GM23248 (cell line): ENCODE measurements at regions not wholly inside any gene's neighbourhood (a gene's known extent, or its start where the extent isn't known, plus 50 kb on each side); places are given as distances from the start of the nearest gene placed in this dataset.

ENCODE experiments used
- DNase-seq: peaks from one replicate; pipeline ENCODE4 v3.0.0-alpha.2; 2015
- H2AFZ ChIP-seq: fragments of 200-600 bp; sonication (generic); 2 replicates; pipeline ENCODE4 v1.6.1; 2016; ENCODE audit warnings: antibody characterized with exemption
- H3F3A ChIP-seq: fragments of 200-600 bp; sonication (generic); 2 replicates; pipeline ENCODE4 v1.6.1; 2016; ENCODE audit warnings: mild to moderate bottlenecking, antibody characterized with exemption, mixed run types; ENCODE audit not compliant: insufficient read depth
- H3K27ac ChIP-seq: fragments of 200-600 bp; sonication (generic); 2 replicates; pipeline ENCODE4 v1.5.1; 2016; ENCODE audit warnings: mild to moderate bottlenecking
- H3K27me3 ChIP-seq: fragments of 200-600 bp; sonication (generic); replicated peaks from 2 replicates; pipeline ENCODE4 v1.6.1; 2016; ENCODE audit warnings: mild to moderate bottlenecking; ENCODE audit not compliant: insufficient read depth
- H3K36me3 ChIP-seq: fragments of 200-600 bp; sonication (generic); 2 replicates; pipeline ENCODE4 v1.6.1; 2016; ENCODE audit warnings: low read depth, mild to moderate bottlenecking
- H3K4me1 ChIP-seq: fragments of 200-600 bp; sonication (generic); 2 replicates; pipeline ENCODE4 v1.6.1; 2016; ENCODE audit warnings: mild to moderate bottlenecking; ENCODE audit not compliant: insufficient read depth
- H3K4me2 ChIP-seq: fragments of 200-600 bp; sonication (generic); one replicate; pipeline ENCODE4 v1.6.1; 2016; ENCODE audit warnings: mild to moderate bottlenecking; ENCODE audit not compliant: unreplicated experiment
- H3K4me3 ChIP-seq: fragments of 200-600 bp; sonication (generic); 2 replicates; pipeline ENCODE4 v1.5.1; 2016; ENCODE audit warnings: mild to moderate bottlenecking
- H3K79me2 ChIP-seq: fragments of 200-600 bp; sonication (generic); 2 replicates; pipeline ENCODE4 v1.6.1; 2016; ENCODE audit warnings: mild to moderate bottlenecking; ENCODE audit not compliant: insufficient read depth
- H3K9ac ChIP-seq: fragments of 200-600 bp; sonication (generic); 2 replicates; pipeline ENCODE4 v1.6.1; 2016; ENCODE audit warnings: mild to moderate bottlenecking
- H3K9me2 ChIP-seq: fragments of 200-600 bp; sonication (generic); 2 replicates; pipeline ENCODE4 v1.6.1; 2016; ENCODE audit warnings: mixed run types, mild to moderate bottlenecking, moderate library complexity; ENCODE audit not compliant: insufficient read depth
- H3K9me3 ChIP-seq: fragments of 200-600 bp; sonication (generic); one replicate; pipeline ENCODE4 v1.6.1; 2017; ENCODE audit warnings: low read depth
- H4K20me1 ChIP-seq: fragments of 200-600 bp; sonication (generic); 2 replicates; pipeline ENCODE4 v1.6.0; 2016; ENCODE audit not compliant: insufficient read depth
- EZH2 ChIP-seq: fragments of 200-600 bp; sonication (generic); IDR thresholded peaks from 2 replicates; pipeline ENCODE4 v1.6.1; 2018; ENCODE audit warnings: antibody characterized with exemption, mild to moderate bottlenecking; ENCODE audit not compliant: insufficient read depth, poor library complexity, severe bottlenecking
- EZH2phosphoT487 ChIP-seq: fragments of 200-600 bp; sonication (generic); IDR thresholded peaks from 2 replicates; pipeline ENCODE4 v1.6.1; 2018; ENCODE audit warnings: antibody characterized with exemption, moderate library complexity, mild to moderate bottlenecking, low read depth; ENCODE audit not compliant: insufficient read depth
- WGBS, 2 experiments: methylation state at CpG; one replicate each; pipeline ENCODE4 v1.1.6; 2015 to 2017; ENCODE audit warnings: low lambda C conversion rate in 2 of 2, low coverage in 1 of 2; ENCODE audit errors: missing lambda C conversion rate in 2 of 2; 5-methylcytosine and 5-hydroxymethylcytosine counted together
- in situ Hi-C: fragments of 300-500 bp; cut with MboI; formaldehyde crosslinking; loops from 2 replicates; pipeline ENCODE4 v1.15.0; 2020

DNA sequence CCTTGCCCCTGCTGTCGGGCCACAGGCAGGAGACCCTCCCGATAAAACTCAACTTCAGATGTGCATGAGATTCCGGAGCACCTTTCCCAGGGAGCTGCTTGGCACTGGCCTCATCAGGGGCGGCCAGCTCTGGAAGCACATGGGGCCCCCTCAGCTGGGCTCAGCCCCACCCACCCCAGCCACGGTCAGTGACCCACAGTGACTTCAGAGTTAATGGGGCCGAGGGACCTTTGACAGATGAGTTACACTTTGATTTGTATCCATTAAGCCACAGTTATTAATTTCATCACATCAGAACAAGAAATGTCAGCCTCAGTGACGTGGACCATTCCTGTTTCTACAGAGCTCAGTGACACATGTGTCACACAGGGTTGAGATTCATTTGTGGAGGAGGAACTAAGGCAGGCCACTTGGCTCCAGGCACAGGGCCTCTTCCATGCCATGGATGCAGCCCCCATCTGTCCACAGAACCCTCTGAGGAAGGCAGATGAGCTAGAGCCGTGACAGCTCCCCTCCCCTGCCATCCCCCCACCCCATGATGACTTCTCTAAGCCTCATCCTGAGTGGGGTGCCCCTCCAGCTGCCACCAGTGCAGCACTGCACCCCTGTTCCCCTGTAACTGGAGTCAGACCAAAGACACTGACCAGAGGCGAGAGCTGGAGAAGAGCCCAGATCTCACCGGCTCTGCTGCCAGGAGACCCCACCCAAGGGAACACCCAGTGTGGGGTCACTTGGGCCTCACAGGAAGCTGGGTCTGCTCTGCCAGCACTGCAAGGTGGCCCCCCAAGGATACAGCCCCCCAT is 69.4 kb upstream of the ADAMTS2 start:
- no peaks in the 10 kb centered on the region for H3K79me2 ChIP-seq
- TF ChIP-seq EZH2, result no peak
- TF ChIP-seq EZH2phosphoT487, result no peak
- no peaks in the 10 kb centered on the region for H3K9me3 ChIP-seq
- no peaks in the 10 kb centered on the region for H3K9me2 ChIP-seq
- H3K36me3 ChIP-seq, result no peaks in the 10 kb centered on the region
- H3K9ac ChIP-seq, result no peak overlapping the region
- H3K4me1 ChIP-seq, result no peaks in the 10 kb centered on the region
- no peak overlapping the region for H2AFZ ChIP-seq
- no peaks in the 10 kb centered on the region for H4K20me1 ChIP-seq
- in situ Hi-C loops, result no loop called here
- H3K4me3 ChIP-seq, result no peak overlapping the region
- no peaks in the 10 kb centered on the region for H3K27me3 ChIP-seq
- no peak overlapping the region for H3K4me2 ChIP-seq
- H3F3A ChIP-seq, result no peaks in the 10 kb centered on the region
- no peak for DNase-seq
- no peak overlapping the region for H3K27ac ChIP-seq
- 38 to 40% methylated on average over 10 of the region's 10 CpGs for WGBS, 2 experiments

DNA sequence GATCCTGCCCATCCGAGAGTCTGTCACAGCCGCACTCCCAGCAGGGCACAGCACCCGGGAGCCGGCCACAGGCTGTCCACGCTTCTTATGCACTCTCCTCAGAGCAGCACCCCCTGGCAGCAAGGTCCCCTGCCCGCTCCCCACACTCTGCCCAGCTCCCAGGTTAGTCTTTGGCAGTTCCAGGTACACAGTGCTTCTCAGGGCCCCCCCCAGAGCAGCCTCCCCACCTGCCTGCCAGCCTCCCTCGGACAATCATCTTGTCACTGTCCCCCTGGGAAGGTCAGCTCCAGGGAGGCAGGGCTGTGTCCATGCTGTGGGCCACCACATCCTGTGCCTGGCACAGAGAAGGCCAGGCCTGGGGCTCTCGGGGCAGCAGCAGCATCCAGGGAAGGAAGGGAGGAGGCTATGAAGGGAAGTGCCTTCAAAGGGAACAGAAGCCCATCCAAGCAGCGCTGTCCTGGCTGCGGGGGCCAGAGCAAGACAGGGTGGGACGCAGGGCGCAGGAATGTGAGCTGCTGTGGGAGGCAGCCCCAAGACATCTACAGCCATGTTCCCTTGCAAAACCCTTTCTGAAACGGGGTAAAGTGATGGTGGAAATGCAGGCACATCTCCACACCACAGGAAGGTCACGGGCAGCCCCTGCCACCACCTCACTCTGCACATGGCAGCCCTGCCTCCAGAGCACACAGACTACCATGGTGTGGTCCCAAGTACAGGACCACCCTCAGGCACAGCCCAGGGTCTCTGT is 68.6 kb upstream of the ADAMTS2 start:
- H2AFZ ChIP-seq, result no peak overlapping the region
- H3K9me3 ChIP-seq, result no peaks in the 10 kb centered on the region
- H3K4me2 ChIP-seq, result no peak overlapping the region
- no peak for DNase-seq
- no peaks in the 10 kb centered on the region for H4K20me1 ChIP-seq
- H3K9ac ChIP-seq, result no peak overlapping the region
- H3K9me2 ChIP-seq, result no peaks in the 10 kb centered on the region
- H3K36me3 ChIP-seq, result no peaks in the 10 kb centered on the region
- H3K27me3 ChIP-seq, result no peaks in the 10 kb centered on the region
- no peaks in the 10 kb centered on the region for H3K79me2 ChIP-seq
- no peak overlapping the region for H3K27ac ChIP-seq
- no peaks in the 10 kb centered on the region for H3F3A ChIP-seq
- in situ Hi-C loops, result no loop called here
- no peaks in the 10 kb centered on the region for H3K4me1 ChIP-seq
- 71 to 73% methylated on average over 14 of the region's 14 CpGs for WGBS, 2 experiments
- no peak for TF ChIP-seq EZH2
- TF ChIP-seq EZH2phosphoT487, result no peak
- H3K4me3 ChIP-seq, result no peak overlapping the region

DNA sequence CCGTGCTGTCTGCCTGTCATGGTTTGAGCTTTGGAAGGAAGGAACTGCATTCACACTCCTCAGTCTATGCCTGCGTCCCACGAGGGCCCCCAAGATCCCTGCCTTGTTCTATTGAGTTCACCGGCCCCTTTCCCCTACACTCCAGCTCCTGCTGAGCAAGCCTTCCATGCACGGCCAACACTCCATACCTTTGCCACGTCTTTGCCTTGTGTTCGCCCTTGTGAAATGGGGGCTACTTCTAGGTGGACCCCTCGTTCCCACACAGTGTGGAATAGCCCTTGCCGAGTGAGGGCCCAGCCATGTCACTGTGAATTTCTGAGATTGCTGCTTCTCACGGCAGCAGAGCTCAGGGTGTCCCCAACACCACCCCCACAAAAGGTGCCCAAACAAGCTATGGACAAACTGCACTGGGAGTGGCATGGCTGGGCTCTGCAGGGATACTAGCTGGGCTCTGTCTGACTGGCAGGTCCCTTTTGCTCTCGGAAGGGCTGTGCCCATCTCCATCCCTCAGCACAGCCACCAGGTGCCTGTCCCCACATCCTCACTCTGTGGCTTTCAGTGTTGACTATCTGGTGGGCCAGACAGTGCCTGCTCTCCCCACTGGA is 67.9 kb upstream of the ADAMTS2 start:
- Histone ChIP-seq H4K20me1 (no peaks in the 10 kb centered on the region), H2AFZ (no peak overlapping the region), H3K4me3 (no peak overlapping the region), H3K27me3 (no peaks in the 10 kb centered on the region), H3K36me3 (no peaks in the 10 kb centered on the region), H3K9ac (no peak overlapping the region), H3F3A (no peaks in the 10 kb centered on the region), H3K79me2 (no peaks in the 10 kb centered on the region), H3K4me2 (no peak overlapping the region), H3K9me3 (no peaks in the 10 kb centered on the region), H3K27ac (no peak overlapping the region), H3K4me1 (no peaks in the 10 kb centered on the region), H3K9me2 (no peaks in the 10 kb centered on the region)
- DNase-seq, result no peak
- WGBS, 2 experiments, result 74 to 77% methylated on average over 11 of the region's 11 CpGs
- TF ChIP-seq EZH2, result no peak
- in situ Hi-C loops, result no loop called here

DNA sequence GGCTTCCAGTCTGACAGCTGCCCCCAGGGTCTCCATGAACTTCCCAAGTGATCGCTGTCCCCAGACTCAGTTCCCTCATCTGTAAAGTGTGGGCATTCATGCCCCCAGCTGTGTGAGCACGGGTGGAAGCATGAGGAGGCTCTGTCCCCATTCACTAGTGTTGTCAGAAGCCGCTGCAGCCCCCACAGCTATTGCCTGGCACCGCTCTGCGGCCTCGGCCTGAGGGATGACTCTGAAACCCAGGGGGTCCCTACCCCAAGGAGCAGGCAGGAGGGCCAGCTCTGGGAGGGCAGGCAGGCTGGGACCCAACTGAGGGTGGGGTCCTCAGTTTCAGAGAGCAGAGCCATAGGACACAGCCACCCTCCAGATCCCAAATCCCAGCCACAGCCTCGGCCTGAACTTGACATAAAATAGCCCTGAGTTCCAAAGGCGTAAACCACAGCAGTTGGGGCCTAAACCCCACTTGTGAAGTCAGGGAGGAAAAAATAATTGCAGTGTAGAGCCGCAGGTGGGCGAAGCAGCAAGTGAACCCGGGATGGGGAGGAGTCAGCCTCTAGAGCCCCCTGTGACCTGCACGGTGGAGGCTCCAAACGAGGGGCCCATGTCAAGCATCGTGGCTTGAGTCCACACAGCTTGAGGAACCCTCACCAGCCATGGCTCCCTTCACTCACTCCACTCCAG is 66.0 kb upstream of the ADAMTS2 start:
- H3K27ac ChIP-seq, result no peak overlapping the region

More for the DNA sequence above, 66.0 kb upstream of the ADAMTS2 start:
- H3K27me3 ChIP-seq, result peaks cover 6% of the 10 kb centered on the region; the same call in 1 of the 2 replicates
- H3K9me3 ChIP-seq, result no peaks in the 10 kb centered on the region
- 86% methylated on average over 14 of the region's 14 CpGs for WGBS, 2 experiments
- no peaks in the 10 kb centered on the region for H3K36me3 ChIP-seq
- no peak overlapping the region for H3K9ac ChIP-seq
- DNase-seq, result no peak
- H4K20me1 ChIP-seq, result no peaks in the 10 kb centered on the region
- H3K4me3 ChIP-seq, result no peak overlapping the region
- H3K79me2 ChIP-seq, result no peaks in the 10 kb centered on the region
- TF ChIP-seq EZH2, result no peak
- TF ChIP-seq EZH2phosphoT487, result no peak
- no peaks in the 10 kb centered on the region for H3K9me2 ChIP-seq
- H3K4me2 ChIP-seq, result no peak overlapping the region
- H3K4me1 ChIP-seq, result no peaks in the 10 kb centered on the region
- in situ Hi-C loops, result no loop called here
- H3F3A ChIP-seq, result no peaks in the 10 kb centered on the region
- no peak overlapping the region for H2AFZ ChIP-seq
